ENCODE measurements at regions not wholly inside any gene's neighbourhood (a gene's known extent, or its start where the extent isn't known, plus 50 kb on each side); places are given as distances from the start of the nearest gene placed in this dataset.

DNA sequence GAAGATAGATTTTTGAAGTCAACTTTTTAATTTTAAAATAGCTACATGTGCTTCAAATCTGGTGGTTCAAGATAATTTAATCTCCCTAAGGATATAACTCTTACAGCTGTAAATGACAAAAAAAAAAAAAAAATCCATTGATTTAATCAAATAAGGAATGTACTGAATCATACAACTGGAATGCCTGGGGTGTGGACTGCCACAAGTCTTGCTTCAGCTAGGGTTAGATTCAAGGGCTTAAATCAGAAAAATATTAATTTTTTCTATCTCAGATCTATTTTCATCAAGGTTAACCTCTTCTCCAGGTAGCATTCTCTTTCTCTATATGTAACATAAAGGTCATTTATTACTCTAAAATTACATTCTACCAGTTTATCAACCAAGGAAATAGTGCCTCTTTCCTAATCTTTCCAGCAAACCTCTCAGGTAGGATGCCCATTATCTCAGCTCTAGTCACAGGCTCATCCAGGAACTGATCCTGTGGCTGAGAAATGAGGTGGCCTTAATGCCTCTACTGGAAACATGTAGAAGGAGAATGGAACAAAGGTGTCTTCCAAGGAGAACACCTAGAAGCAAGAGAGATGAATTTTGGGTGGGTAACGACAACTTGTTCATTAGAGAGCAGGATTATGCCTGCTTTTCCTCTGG is 466.9 kb downstream of the CBLN4 start:
- peak in 1 of 2 donors; percentile 5 for DNase-seq (ENCODE audit: low read depth in 2 of 2)

DNA sequence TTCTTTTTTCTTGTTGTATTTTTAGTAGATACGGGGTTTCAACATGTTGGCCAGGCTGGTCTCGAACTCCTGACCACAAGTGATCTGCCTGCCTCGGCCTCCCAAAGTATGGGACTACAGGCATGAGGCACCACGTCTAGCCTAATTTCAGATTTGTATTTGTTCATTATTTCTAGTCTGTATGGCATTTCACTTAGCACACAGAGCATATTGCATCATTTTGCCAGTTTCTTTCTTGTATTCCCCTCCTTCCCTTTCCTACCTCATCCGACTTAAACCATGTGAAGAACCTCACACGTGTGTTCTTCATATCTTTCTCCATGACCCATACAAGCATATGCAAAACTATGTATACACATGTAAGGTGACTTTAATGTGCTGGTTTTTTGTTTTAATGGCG is 470.0 kb downstream of the CBLN4 start:
- no peaks in the 10 kb centered on the region for H3K36me3 ChIP-seq (ENCODE audit: control insufficient read depth, insufficient read depth, low read length)
- no peak for DNase-seq (ENCODE audit: low read depth in 2 of 2)
- H3K9me3 ChIP-seq (ENCODE audit: control insufficient read depth, insufficient read depth, low read depth, low read length): no peaks in the 10 kb centered on the region
- H3K4me1 ChIP-seq (ENCODE audit: control insufficient read depth, extremely low read depth, insufficient read depth, low read length): no peaks in the 10 kb centered on the region
- TF ChIP-seq, protein P1, sequence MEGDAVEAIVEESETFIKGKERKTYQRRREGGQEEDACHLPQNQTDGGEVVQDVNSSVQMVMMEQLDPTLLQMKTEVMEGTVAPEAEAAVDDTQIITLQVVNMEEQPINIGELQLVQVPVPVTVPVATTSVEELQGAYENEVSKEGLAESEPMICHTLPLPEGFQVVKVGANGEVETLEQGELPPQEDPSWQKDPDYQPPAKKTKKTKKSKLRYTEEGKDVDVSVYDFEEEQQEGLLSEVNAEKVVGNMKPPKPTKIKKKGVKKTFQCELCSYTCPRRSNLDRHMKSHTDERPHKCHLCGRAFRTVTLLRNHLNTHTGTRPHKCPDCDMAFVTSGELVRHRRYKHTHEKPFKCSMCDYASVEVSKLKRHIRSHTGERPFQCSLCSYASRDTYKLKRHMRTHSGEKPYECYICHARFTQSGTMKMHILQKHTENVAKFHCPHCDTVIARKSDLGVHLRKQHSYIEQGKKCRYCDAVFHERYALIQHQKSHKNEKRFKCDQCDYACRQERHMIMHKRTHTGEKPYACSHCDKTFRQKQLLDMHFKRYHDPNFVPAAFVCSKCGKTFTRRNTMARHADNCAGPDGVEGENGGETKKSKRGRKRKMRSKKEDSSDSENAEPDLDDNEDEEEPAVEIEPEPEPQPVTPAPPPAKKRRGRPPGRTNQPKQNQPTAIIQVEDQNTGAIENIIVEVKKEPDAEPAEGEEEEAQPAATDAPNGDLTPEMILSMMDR (conservative IDR thresholded peaks at IDR 0.05 in 1 of 2, IDR thresholded peaks at IDR 0.05 in 1 of 2; ENCODE audit: low read depth in 1 of 2, low read length in 2 of 2): no peak
- no peak overlapping the region for H3K9ac ChIP-seq (ENCODE audit: insufficient read depth, low read length)
- no peak overlapping the region for H3K4me2 ChIP-seq (ENCODE audit: extremely low read depth, insufficient read depth, low read length)
- no peak overlapping the region for H3K27ac ChIP-seq (ENCODE audit: insufficient read depth, low read length)
- no peaks in the 10 kb centered on the region for H4K20me1 ChIP-seq (ENCODE audit: control insufficient read depth, extremely low read depth, insufficient read depth, low read length)
- no peak overlapping the region for H3K4me3 ChIP-seq (replicated peaks in 1 of 4; ENCODE audit: control extremely low read depth in 1 of 4, insufficient read depth in 1 of 4, low read depth in 3 of 4, low read length in 4 of 4)
- no peak overlapping the region for H2AFZ ChIP-seq (ENCODE audit: low read length)
- no peaks in the 10 kb centered on the region for H3K27me3 ChIP-seq (ENCODE audit: control insufficient read depth, insufficient read depth, low read length)
- H3K79me2 ChIP-seq (ENCODE audit: control insufficient read depth, insufficient read depth, low read length): no peaks in the 10 kb centered on the region

More for the DNA sequence above, 466.9 kb downstream of the CBLN4 start:
- Histone ChIP-seq H3K4me1 (ENCODE audit: control insufficient read depth, extremely low read depth, insufficient read depth, low read length) (no peaks in the 10 kb centered on the region), H3K36me3 (ENCODE audit: control insufficient read depth, insufficient read depth, low read length) (no peaks in the 10 kb centered on the region), H3K27me3 (ENCODE audit: control insufficient read depth, insufficient read depth, low read length) (no peaks in the 10 kb centered on the region), H3K9me3 (ENCODE audit: control insufficient read depth, insufficient read depth, low read depth, low read length) (no peaks in the 10 kb centered on the region), H3K9ac (ENCODE audit: insufficient read depth, low read length) (no peak overlapping the region), H2AFZ (ENCODE audit: low read length) (no peak overlapping the region), H3K27ac (ENCODE audit: insufficient read depth, low read length) (no peak overlapping the region), H4K20me1 (ENCODE audit: control insufficient read depth, extremely low read depth, insufficient read depth, low read length) (no peaks in the 10 kb centered on the region), H3K4me2 (ENCODE audit: extremely low read depth, insufficient read depth, low read length) (no peak overlapping the region), H3K4me3 (replicated peaks in 1 of 4; ENCODE audit: control extremely low read depth in 1 of 4, insufficient read depth in 1 of 4, low read depth in 3 of 4, low read length in 4 of 4) (no peak overlapping the region), H3K79me2 (ENCODE audit: control insufficient read depth, insufficient read depth, low read length) (no peaks in the 10 kb centered on the region)
- TF ChIP-seq, protein P1 (conservative IDR thresholded peaks at IDR 0.05 in 1 of 2, IDR thresholded peaks at IDR 0.05 in 1 of 2; ENCODE audit: low read depth in 1 of 2, low read length in 2 of 2): no peak
- no peak for TF ChIP-seq EZH2 (IDR thresholded peaks at IDR 0.05; ENCODE audit: low read length, missing control alignments)

DNA sequence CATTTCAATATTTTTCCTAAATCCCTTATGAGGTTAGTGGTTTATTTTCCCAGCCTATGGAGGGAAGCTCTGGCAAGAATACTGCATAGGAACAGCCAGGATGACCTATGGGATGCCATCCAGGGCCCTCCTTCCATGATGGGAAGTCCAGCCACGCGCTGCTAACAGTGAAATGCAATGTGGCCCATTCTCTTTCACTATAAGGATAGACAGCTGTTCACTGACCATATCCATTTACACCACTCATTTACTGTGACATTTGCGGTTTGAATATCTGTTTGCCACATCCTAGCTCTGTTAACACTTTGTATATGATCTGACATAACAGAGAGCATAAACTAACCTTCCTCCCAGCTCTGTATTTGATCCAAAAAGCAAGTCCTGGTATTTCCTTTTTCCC is 471.7 kb downstream of the CBLN4 start:
- Histone ChIP-seq H2AFZ (ENCODE audit: low read length) (no peak overlapping the region), H3K4me1 (ENCODE audit: control insufficient read depth, extremely low read depth, insufficient read depth, low read length) (no peaks in the 10 kb centered on the region), H3K4me3 (replicated peaks in 1 of 4; ENCODE audit: control extremely low read depth in 1 of 4, insufficient read depth in 1 of 4, low read depth in 3 of 4, low read length in 4 of 4) (no peak overlapping the region), H3K79me2 (ENCODE audit: control insufficient read depth, insufficient read depth, low read length) (no peaks in the 10 kb centered on the region), H3K27me3 (ENCODE audit: control insufficient read depth, insufficient read depth, low read length) (no peaks in the 10 kb centered on the region), H3K9me3 (ENCODE audit: control insufficient read depth, insufficient read depth, low read depth, low read length) (no peaks in the 10 kb centered on the region), H4K20me1 (ENCODE audit: control insufficient read depth, extremely low read depth, insufficient read depth, low read length) (no peaks in the 10 kb centered on the region), H3K36me3 (ENCODE audit: control insufficient read depth, insufficient read depth, low read length) (no peaks in the 10 kb centered on the region), H3K27ac (ENCODE audit: insufficient read depth, low read length) (no peak overlapping the region), H3K9ac (ENCODE audit: insufficient read depth, low read length) (no peak overlapping the region), H3K4me2 (ENCODE audit: extremely low read depth, insufficient read depth, low read length) (no peak overlapping the region)
- no peak for DNase-seq (ENCODE audit: low read depth in 2 of 2)
- TF ChIP-seq, protein P1 (conservative IDR thresholded peaks at IDR 0.05 in 1 of 2, IDR thresholded peaks at IDR 0.05 in 1 of 2; ENCODE audit: low read depth in 1 of 2, low read length in 2 of 2): no peak
- no peak for TF ChIP-seq EZH2 (IDR thresholded peaks at IDR 0.05; ENCODE audit: low read length, missing control alignments)

All from fibroblast of lung (primary cell).